Endothelial cell of umbilical vein (primary cell): ENCODE measurements at regions not wholly inside any gene's neighbourhood (a gene's known extent, or its start where the extent isn't known, plus 50 kb on each side); places are given as distances from the start of the nearest gene placed in this dataset.

Experiments
- BruUV-seq: library from RNA; stranded (reverse); fragments of 400-500 nt; replicated peaks from 2 replicates; lab custom pipeline; 2021; lab: Mats Ljungman, UMichigan
- CTCF ChIA-PET: fragments of 300-600, 350-600 bp; sonication (Branson Sonifier 250); formaldehyde crosslinking; loops from one replicate; lab custom pipeline; 2021; ENCODE audit warnings: antibody characterized with exemption, inconsistent platforms; lab: Charles Lee
- POLR2A ChIA-PET: fragments of 300-600, 350-600 bp; sonication (Branson Sonifier 250); formaldehyde crosslinking; loops from one replicate; lab custom pipeline; 2021; ENCODE audit warnings: antibody characterized with exemption, inconsistent platforms; lab: Charles Lee
- DNase-seq: peaks from one replicate; pipeline ENCODE4 v3.0.0-alpha.2; 2011; ENCODE audit warnings: low read depth, low spot score
- FAIRE-seq: peaks from 2 replicates; lab custom pipeline; 2011; peaks lifted over from hg19 to GRCh38; lab: Jason Lieb, UNC
- H2AFZ ChIP-seq: 2 replicates; pipeline ENCODE4 v1.6.0; 2012; ENCODE audit warnings: low read depth, low read length, control low read depth, inconsistent platforms
- H3K27ac ChIP-seq: 2 replicates; pipeline ENCODE4 v1.5.1; 2011; ENCODE audit warnings: low read depth, mild to moderate bottlenecking, control low read depth, low read length, moderate library complexity; ENCODE audit not compliant: insufficient read depth
- H3K27me3 ChIP-seq, 2 experiments: 2 replicates each; pipeline versions ENCODE4 v1.6.0 to v1.6.1; 2011; ENCODE audit warnings: low read length in 2 of 2, mixed read lengths in 1 of 2; ENCODE audit not compliant: control insufficient read depth in 2 of 2, insufficient read depth in 2 of 2
- H3K36me3 ChIP-seq, 2 experiments: 2 replicates in 1 of 2; 3 replicates in 1 of 2; pipeline ENCODE4 v1.5.1; 2011; ENCODE audit warnings: low read length in 2 of 2, mild to moderate bottlenecking in 1 of 2, moderate library complexity in 1 of 2; ENCODE audit not compliant: control insufficient read depth in 2 of 2, insufficient read depth in 2 of 2; ENCODE audit errors: extremely low read depth in 1 of 2
- H3K4me1 ChIP-seq: 3 replicates; pipeline ENCODE4 v1.5.1; 2011; ENCODE audit warnings: mild to moderate bottlenecking, low read length; ENCODE audit not compliant: control insufficient read depth, insufficient read depth; ENCODE audit errors: extremely low read depth
- H3K4me2 ChIP-seq: 2 replicates; pipeline ENCODE4 v1.6.1; 2011; ENCODE audit warnings: low read length, control low read depth, mixed read lengths; ENCODE audit not compliant: insufficient read depth
- H3K4me3 ChIP-seq, 3 experiments: fragments of 200-600 bp in 1 of 3; sonication (generic), shearing (Covaris generic) in 1 of 3; replicated peaks in 1 of 3; 2 replicates each; pipeline ENCODE4 v1.5.1; 2011 to 2016; ENCODE audit warnings: control low read depth in 3 of 3, low read length in 3 of 3, mild to moderate bottlenecking in 2 of 3, inconsistent platforms in 1 of 3, low read depth in 1 of 3, moderate library complexity in 1 of 3; ENCODE audit not compliant: insufficient read depth in 1 of 3
- H3K79me2 ChIP-seq: 2 replicates; pipeline ENCODE4 v1.6.0; 2012; ENCODE audit warnings: low read length, inconsistent platforms; ENCODE audit not compliant: control insufficient read depth, insufficient read depth
- H3K9ac ChIP-seq: replicated peaks from 2 replicates; pipeline ENCODE3; 2011; ENCODE audit warnings: low read length, control low read depth; ENCODE audit not compliant: insufficient read depth; ENCODE audit errors: extremely low read depth
- H3K9me1 ChIP-seq: replicated peaks from 3 replicates; pipeline ENCODE4 v1.6.0; 2011; ENCODE audit warnings: mild to moderate bottlenecking, low read length; ENCODE audit not compliant: control insufficient read depth, insufficient read depth; ENCODE audit errors: extremely low read depth
- H3K9me3 ChIP-seq: replicated peaks from 2 replicates; pipeline ENCODE4 v1.5.1; 2012; ENCODE audit warnings: low read length, inconsistent platforms; ENCODE audit not compliant: control insufficient read depth, insufficient read depth
- H4K20me1 ChIP-seq: replicated peaks from 2 replicates; pipeline ENCODE3; 2011; ENCODE audit warnings: mild to moderate bottlenecking, low read length; ENCODE audit not compliant: control insufficient read depth, insufficient read depth; ENCODE audit errors: extremely low read depth
- EZH2 ChIP-seq: IDR thresholded peaks from 2 replicates; pipeline ENCODE4 v1.6.1; 2012; ENCODE audit warnings: borderline replicate concordance, low read depth, mild to moderate bottlenecking, moderate library complexity, low read length, inconsistent platforms; ENCODE audit not compliant: severe bottlenecking
- FOS ChIP-seq: IDR thresholded peaks from 2 replicates; pipeline ENCODE4 v1.6.1; 2011; ENCODE audit warnings: mild to moderate bottlenecking, low read length, moderate library complexity, borderline replicate concordance; ENCODE audit not compliant: insufficient read depth
- GATA2 ChIP-seq: IDR thresholded peaks from 2 replicates; pipeline ENCODE4 v1.7.0; 2011; ENCODE audit warnings: low read depth, mild to moderate bottlenecking, moderate library complexity, mixed read lengths, low read length; ENCODE audit not compliant: insufficient read length, insufficient read depth
- JUN ChIP-seq: IDR thresholded peaks from 2 replicates; pipeline ENCODE4 v1.6.1; 2011; ENCODE audit warnings: borderline replicate concordance, low read depth; ENCODE audit not compliant: insufficient read length, insufficient read depth
- POLR2A ChIP-seq: IDR thresholded peaks from 2 replicates; pipeline ENCODE4 v1.6.1; 2012; ENCODE audit warnings: low read depth, mild to moderate bottlenecking, control low read depth, low read length
- POLR2AphosphoS5 ChIP-seq: IDR thresholded peaks from 2 replicates; pipeline ENCODE4 v1.6.1; 2012; ENCODE audit warnings: low read depth, mild to moderate bottlenecking, control low read depth, low read length, moderate library complexity; ENCODE audit not compliant: insufficient read depth
- dilution Hi-C: fragments of 300-500 bp; cut with MboI; formaldehyde crosslinking; loops from one replicate; pipeline ENCODE4 v1.15.0; 2019; ENCODE audit warnings: low sequenced_read_pairs; ENCODE audit not compliant: extremely low pct_ligation_motif_present
- intact Hi-C: fragments of 100-400 bp; cut with micrococcal nuclease; formaldehyde crosslinking; loops from one replicate; pipeline ENCODE4 v1.10.0; 2022
- TF ChIP-seq, protein P1 (sequence below): IDR thresholded peaks from 2 replicates; pipeline ENCODE4 v1.6.1; 2011; ENCODE audit not compliant: insufficient read depth, insufficient read length

GRCh38 chr3:150110097-150110496 lies 139.4 kb upstream of the PFN2 start:
- no peak overlapping the region for H3K4me3 ChIP-seq
- H2AFZ ChIP-seq = no peak overlapping the region
- TF ChIP-seq POLR2AphosphoS5 (no peak), GATA2 (no peak), JUN (no peak), FOS (no peak), POLR2A (no peak), EZH2 (no peak)
- TF ChIP-seq, protein P1, sequence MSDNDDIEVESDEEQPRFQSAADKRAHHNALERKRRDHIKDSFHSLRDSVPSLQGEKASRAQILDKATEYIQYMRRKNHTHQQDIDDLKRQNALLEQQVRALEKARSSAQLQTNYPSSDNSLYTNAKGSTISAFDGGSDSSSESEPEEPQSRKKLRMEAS = no peak
- ChIA-PET POLR2A (no interaction called here), CTCF (no interaction called here)
- DNase-seq (no peak), FAIRE-seq (no peak)
- H3K9me3 ChIP-seq = no peaks in the 10 kb centered on the region
- BruUV-seq = no TSS peak
- no peaks in the 10 kb centered on the region for H3K36me3 ChIP-seq
- H4K20me1 ChIP-seq = no peaks in the 10 kb centered on the region
- intact Hi-C loops (no loop called here), dilution Hi-C loops (no loop called here)
- no peak overlapping the region for H3K27ac ChIP-seq
- H3K9ac ChIP-seq = no peak overlapping the region
- no peaks in the 10 kb centered on the region for H3K79me2 ChIP-seq
- H3K27me3 ChIP-seq = peaks cover 2% of the 10 kb centered on the region in 2 experiments
- H3K9me1 ChIP-seq = no peaks in the 10 kb centered on the region
- H3K4me1 ChIP-seq = no peaks in the 10 kb centered on the region
- H3K4me2 ChIP-seq = no peak overlapping the region

GRCh38 chr3:150107429-150108175 lies 136.9 kb upstream of the PFN2 start:
- Histone ChIP-seq H3K27me3 (peaks cover 2 to 4% of the 10 kb centered on the region in 2 experiments), H3K4me2 (no peak overlapping the region), H3K9me1 (no peaks in the 10 kb centered on the region), H2AFZ (no peak overlapping the region), H3K4me3 (no peak overlapping the region), H3K27ac (no peak overlapping the region), H3K4me1 (no peaks in the 10 kb centered on the region), H4K20me1 (no peaks in the 10 kb centered on the region), H3K36me3 (no peaks in the 10 kb centered on the region), H3K79me2 (no peaks in the 10 kb centered on the region), H3K9me3 (no peaks in the 10 kb centered on the region), H3K9ac (no peak overlapping the region)
- intact Hi-C loops (no loop called here), dilution Hi-C loops (no loop called here)
- TF ChIP-seq POLR2AphosphoS5 = no peak
- CTCF ChIA-PET = interaction anchor here (1.2 kb wide), 1 partner anchor 77 kb away, joined by 3 read pairs; no protein-coding TSS in a partner anchor
- FAIRE-seq (no peak), DNase-seq (no peak)
- no TSS peak for BruUV-seq
- POLR2A ChIA-PET = interaction anchor here (0.6 kb wide), 1 partner anchor 656 kb away, joined by 7 read pairs; the partner anchor contains the start of gene SIAH2
